Fibroblast of the conjunctiva (primary cell): ENCODE measurements at regions not wholly inside any gene's neighbourhood (a gene's known extent, or its start where the extent isn't known, plus 50 kb on each side); places are given as distances from the start of the nearest gene placed in this dataset.

ENCODE experiments used
- DNase-seq: peaks from one replicate; pipeline ENCODE4 v3.0.0-alpha.2; 2010; ENCODE audit warnings: low read depth

DNA sequence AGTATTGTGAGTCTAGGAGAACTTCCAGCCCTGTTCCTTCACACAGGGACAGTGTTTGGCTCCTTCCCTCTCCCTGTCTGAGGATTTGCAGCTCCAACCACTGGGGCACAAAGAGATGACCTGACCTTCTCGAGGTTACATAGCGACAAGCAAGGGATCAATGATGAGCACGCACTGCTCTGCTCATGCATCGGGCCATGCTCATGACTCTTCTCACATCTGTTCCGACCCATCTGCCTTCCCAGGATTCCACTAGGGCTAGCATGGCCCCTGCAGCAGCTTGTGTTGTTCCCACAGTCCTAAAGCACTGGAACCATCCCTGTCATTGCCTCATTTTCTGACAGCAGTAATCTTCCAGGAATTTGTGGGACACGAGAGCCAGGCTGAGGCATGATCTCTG is 78.8 kb upstream of the ARHGAP28 start:
- no peak for DNase-seq

DNA sequence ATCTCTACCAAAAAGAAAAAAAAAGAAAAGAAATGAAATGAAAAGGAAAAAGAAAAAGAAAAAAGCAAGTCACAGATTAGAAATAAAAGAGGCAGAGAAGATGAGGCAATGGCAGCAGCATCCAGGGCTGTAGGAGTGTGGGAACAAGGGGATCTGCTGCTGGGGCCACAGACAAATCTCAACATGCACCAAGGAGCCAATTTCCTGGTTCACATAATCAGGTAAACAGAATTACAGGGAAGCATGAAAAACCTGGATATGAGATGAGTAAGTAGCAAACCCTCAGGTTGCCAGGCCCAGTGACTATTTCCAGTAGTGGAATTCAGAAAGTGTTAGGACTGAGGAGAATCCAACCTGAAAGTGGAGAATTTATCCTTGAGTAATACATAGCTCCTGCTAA is 77.4 kb upstream of the ARHGAP28 start:
- no peak for DNase-seq

DNA sequence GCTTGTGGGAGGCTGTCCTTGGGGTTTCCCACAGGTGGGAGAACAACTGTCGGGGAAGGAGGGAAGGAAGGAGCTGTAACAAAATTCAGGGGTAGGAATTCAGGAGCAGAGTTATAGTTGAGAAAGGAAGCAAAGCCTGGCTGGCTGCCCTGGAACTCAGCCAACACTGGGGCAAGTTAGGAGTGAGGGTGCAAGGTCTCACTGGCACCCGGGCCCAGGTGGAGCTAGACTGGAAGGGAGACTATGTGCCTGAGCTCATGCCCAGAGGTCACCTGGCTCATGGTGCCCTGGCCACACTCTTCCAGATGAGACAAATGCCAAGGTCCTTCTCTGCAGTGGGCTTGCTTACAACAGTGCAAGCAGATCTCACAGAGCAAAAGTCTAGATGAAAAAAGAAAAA is 75.6 kb upstream of the ARHGAP28 start:
- DNase-seq, result no peak

DNA sequence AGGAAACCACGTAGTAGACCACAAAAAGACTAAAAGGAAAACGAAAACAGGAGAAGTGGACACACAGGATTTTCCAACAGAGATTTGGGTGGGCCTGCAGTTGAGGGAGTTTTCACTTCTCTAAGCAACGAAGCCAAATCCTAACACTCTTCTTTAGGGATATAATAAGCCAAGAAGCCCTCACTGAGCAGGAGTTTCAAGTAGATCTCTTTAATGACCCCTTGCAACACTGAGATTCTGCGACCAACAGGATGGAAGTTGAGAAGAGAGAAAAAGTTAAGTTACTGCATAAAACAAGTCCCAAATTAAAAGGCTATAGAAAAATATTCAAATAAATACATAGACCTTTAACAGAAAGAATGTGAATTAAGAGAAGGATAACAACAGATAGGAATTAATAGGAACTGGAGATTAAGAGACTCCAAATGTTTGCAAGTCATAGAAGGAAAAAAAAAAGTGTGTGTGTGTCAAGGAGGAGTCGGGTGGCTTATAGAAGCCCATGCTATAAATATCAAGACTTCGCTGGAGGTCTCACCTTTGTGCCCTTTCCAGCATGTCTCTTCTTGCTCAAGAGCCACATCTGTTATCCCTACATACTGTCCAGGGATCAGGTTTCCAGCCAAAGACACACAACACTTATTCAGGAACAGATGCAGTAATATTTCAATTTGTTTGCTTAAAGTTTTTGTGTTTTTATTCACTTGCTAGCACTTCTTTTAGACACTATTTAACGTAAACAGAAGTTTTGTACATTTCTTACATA is 69.4 kb upstream of the ARHGAP28 start:
- DNase-seq, result peak; percentile 46

DNA sequence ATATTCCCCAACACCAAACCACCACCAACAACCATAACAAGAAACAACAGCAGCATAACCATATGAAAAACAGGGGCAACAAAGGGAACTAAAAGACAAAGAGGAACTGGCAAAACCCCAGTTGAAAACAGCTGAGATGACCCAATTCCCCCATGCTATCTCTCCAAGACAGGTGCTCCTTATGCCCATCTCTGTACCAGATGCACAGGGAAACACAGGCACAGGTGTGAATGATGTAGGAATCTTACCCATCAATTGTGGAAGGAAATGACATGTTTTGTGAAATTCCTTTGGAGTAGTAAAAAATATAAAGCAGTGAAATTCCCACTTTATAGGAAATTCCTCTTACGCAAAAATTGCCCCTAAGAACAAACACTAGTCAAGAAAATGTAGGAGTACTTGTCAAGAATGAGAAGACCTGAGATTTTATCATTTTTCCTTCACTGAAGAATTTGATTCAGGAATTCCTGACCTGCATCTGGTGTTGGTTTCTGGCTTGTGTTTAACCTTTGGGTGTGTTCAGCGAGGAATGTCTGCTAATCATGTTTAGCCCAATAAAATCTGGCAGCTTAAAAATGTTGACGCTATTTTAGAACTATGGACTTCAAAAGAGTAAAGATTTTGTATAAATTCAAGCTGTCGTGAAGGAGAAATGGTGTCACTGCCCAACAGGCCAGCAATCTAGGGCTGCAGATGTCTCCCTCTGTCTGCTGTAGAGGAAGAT is 67.7 kb upstream of the ARHGAP28 start:
- DNase-seq, result no peak

DNA sequence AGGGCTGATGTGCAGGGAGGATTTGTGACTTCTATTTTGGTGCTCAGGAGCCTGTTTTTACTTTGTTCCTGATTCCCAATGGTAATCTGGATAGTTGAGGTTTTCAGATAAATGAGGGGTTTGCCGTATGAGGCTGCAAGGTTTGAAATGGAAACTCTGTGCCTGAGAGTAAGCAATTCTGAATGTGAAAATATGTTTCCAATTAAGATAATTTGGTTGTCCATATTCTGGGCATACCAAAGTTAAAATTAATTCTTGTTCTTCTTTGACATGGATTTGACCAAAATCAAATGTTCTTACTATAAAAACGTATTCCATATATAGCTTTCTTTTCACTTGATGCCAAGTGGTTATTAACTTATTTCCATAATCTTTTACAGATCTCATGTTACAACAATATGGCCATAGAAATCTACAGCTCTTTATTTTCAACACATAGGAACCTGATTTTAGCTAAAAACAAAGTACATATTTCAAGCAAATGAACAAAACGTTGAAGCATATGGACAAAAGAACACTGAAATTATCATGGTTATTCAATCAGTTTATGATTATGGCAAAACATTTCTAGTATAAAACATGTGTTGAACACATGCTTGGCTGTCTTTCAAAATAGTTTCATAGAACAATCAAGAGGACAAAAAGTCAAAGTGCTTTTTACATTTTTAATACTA is 63.4 kb upstream of the ARHGAP28 start:
- peak; percentile 53 for DNase-seq

DNA sequence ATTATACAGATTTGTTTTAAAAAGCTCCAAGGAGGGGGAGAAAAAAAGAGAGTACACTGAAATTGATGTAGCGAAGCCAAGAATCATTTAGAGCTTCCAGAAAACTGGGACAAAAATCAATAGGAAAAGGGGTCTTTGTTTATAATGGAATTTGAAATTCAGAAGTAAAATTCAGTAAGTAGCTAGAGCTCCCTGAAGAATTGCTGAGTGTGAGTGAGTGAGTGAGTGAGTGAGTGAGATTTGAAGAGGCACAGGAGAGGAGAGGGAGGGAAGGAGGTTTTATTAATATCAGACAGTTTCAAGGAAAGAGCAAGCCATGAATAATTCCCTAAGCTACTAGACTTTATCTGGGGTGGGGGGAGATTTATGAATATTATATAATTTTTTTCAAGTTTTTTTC is 60.7 kb upstream of the ARHGAP28 start:
- DNase-seq, result no peak

DNA sequence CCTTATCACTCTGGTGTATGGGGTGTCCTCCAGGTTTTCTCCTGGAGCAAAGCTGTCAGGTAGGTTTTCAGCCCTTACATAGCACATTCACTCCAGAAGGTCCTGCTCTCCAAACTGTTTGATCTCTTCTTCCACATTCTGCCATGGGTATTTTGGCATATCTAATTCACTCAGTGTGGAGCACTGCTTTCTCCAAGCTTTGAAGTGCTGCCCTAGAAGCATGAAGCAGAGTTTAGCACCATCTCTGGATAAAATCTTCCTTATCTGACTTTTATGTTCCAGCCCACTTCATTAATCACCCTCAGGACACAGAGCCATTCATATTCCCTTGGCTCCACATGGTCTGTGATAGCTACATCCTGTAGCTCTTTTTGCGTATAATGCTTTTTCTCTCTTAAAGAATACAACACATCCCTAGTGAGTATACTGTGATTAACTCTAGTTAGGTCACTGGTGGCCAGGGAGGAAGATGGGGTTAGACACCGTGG is 56.7 kb upstream of the ARHGAP28 start:
- DNase-seq, result no peak

DNA sequence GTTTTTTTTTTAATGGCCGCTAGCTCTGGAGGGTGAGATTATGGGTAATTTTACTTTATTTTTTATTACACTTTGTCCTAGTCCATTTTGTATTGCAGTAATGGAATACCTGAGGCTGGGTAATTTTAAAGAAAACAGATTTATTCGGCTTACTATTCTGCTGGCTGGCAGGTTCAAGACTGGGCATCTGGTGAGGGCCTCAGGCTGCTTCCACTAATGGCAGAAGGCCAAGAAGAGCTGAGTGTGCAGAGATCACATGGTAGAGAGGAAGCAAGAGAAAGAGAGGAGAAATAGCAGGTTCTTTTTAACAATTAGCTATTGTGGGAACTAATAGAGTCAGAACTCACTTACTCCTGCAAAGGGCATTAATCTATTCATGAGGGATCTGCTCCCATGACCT is 52.4 kb upstream of the ARHGAP28 start:
- DNase-seq, result no peak

DNA sequence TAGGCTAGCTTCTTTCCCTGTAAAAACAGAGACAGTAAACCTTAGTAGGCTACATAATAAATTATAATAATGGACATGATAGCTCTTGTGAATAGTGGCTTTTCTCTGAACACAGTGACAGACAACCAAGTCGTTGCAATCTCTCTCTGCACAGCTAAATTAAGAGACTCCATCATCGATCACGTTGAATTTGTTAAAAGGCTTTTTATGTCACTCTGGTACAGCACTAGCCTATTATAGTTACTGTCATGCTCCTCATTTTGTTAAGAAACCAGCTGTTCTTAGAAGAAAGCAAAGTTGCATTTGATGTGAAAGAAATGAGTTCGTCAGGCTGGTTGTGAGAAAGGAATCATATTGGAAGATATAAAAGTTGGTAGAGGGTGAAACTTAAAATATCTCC is 50.3 kb upstream of the ARHGAP28 start:
- DNase-seq, result no peak
